ENCODE measurements at regions not wholly inside any gene's neighbourhood (a gene's known extent, or its start where the extent isn't known, plus 50 kb on each side); places are given as distances from the start of the nearest gene placed in this dataset.

- DNase-seq (ENCODE audit: low spot score) (no peak), ATAC-seq (ENCODE audit: low FRiP score) (no peak)
- TF ChIP-seq CTCF (IDR thresholded peaks at IDR 0.05): no peak
Observed at GRCh38 chr16:9602189-9602588, 510.7 kb downstream of the HAPSTR1 start.

GRCh38 chr16:9603316-9603715 lies 511.9 kb downstream of the HAPSTR1 start:
- ATAC-seq (ENCODE audit: low FRiP score) (no peak), DNase-seq (ENCODE audit: low spot score) (no peak)
- TF ChIP-seq CTCF (IDR thresholded peaks at IDR 0.05): no peak

GRCh38 chr16:9607515-9608230 lies 516.2 kb downstream of the HAPSTR1 start:
- no peak for DNase-seq (ENCODE audit: low spot score)
- no peak for ATAC-seq (ENCODE audit: low FRiP score)
- no peak for TF ChIP-seq CTCF (IDR thresholded peaks at IDR 0.05)

GRCh38 chr16:9610727-9611126 lies 519.3 kb downstream of the HAPSTR1 start:
- no peak for ATAC-seq (ENCODE audit: low FRiP score)
- TF ChIP-seq CTCF (IDR thresholded peaks at IDR 0.05): no peak
- DNase-seq (ENCODE audit: low spot score): no peak

- no peak for ATAC-seq (ENCODE audit: low FRiP score)
- no peak for TF ChIP-seq CTCF (IDR thresholded peaks at IDR 0.05)
- DNase-seq (ENCODE audit: low spot score): no peak
Observed at GRCh38 chr16:9612267-9612666, 520.8 kb downstream of the HAPSTR1 start.

- DNase-seq (ENCODE audit: low spot score): no peak
- TF ChIP-seq CTCF (IDR thresholded peaks at IDR 0.05): no peak
- ATAC-seq (ENCODE audit: low FRiP score): no peak
Observed at GRCh38 chr16:9614389-9614788, 522.9 kb downstream of the HAPSTR1 start.

GRCh38 chr16:9622268-9622667 lies 530.8 kb downstream of the HAPSTR1 start:
- ATAC-seq (ENCODE audit: low FRiP score): no peak
- TF ChIP-seq CTCF (IDR thresholded peaks at IDR 0.05): no peak
- no peak for DNase-seq (ENCODE audit: low spot score)

All from omental fat pad (tissue), 3 donors.